ENCODE measurements at regions not wholly inside any gene's neighbourhood (a gene's known extent, or its start where the extent isn't known, plus 50 kb on each side); places are given as distances from the start of the nearest gene placed in this dataset.

- TF ChIP-seq CTCF (IDR thresholded peaks at IDR 0.05): no peak
- TF ChIP-seq EZH2 (IDR thresholded peaks at IDR 0.05): no peak
- no peak for TF ChIP-seq EZH2phosphoT487 (IDR thresholded peaks at IDR 0.05)
These were observed 625.5 kb upstream of the TENM4 start for GRCh38 chr11:80066291-80066690.

Measured in neural progenitor cell (in vitro differentiated cells).